HG02759 (cell line): ENCODE measurements at regions not wholly inside any gene's neighbourhood (a gene's known extent, or its start where the extent isn't known, plus 50 kb on each side); places are given as distances from the start of the nearest gene placed in this dataset.

Experiments
- ATAC-seq: cut with Tn5 transposase; IDR thresholded peaks from one replicate; pipeline ENCODE4 v1.9.1; 2021; ENCODE audit warnings: mild to moderate bottlenecking, moderate library complexity; ENCODE audit not compliant: unreplicated experiment

- ATAC-seq, result no peak
These were observed 567.6 kb downstream of the BRD1 start for GRCh38 chr22:49259839-49260615.

- ATAC-seq, result no peak
These were observed 569.3 kb downstream of the BRD1 start for GRCh38 chr22:49258107-49259010.

GRCh38 chr22:49257551-49257961 is 570.1 kb downstream of the BRD1 start:
- ATAC-seq, result no peak

GRCh38 chr22:49255741-49256318 is 571.8 kb downstream of the BRD1 start:
- ATAC-seq, result no peak

DNA sequence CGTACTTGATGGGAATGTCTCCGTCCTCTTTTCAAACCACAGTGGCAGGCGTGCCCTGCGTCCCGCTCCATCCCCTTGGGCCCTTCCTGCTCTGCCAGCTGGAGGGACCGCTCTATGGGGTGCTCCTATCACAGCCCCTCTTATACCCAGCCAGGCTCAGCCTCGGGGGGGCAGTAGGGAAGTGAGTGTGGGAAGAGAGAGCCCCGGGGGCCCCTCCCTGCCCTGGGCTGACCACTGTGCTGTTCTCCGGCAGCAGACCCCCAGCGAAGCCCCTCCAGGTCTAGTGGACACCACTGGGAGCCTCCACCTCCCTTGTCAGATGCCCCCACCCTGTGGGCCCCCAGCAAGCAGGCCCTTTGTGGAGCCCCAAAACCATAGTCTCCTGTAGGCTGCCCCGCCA is 572.5 kb downstream of the BRD1 start:
- no peak for ATAC-seq

DNA sequence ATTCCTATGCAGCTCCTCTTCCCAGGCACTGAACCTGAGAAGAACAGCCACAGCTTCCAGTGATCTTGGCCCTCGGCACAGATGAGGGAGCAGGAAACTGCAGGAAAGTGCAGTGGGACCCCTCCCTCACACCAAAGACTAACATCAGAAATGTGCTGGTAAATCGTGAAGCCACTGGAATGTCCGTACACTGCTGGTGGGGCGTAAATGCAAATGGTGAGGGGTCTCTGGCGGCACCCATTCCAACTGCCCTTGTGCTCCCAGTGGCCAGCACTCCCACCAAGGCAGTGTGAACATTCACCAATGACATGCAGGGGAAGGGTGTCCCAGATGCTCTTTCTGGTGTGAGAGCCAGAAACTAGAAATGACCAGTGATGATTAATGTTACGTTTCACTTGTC is 574.0 kb downstream of the BRD1 start:
- ATAC-seq, result no peak

GRCh38 chr22:49251371-49251770 is 576.3 kb downstream of the BRD1 start:
- ATAC-seq, result no peak

- no peak for ATAC-seq
These were observed 580.3 kb downstream of the BRD1 start for GRCh38 chr22:49247194-49247924.

- ATAC-seq, result no peak
These were observed 582.9 kb downstream of the BRD1 start for GRCh38 chr22:49244466-49245420.

GRCh38 chr22:49243965-49244364 is 583.7 kb downstream of the BRD1 start:
- no peak for ATAC-seq

DNA sequence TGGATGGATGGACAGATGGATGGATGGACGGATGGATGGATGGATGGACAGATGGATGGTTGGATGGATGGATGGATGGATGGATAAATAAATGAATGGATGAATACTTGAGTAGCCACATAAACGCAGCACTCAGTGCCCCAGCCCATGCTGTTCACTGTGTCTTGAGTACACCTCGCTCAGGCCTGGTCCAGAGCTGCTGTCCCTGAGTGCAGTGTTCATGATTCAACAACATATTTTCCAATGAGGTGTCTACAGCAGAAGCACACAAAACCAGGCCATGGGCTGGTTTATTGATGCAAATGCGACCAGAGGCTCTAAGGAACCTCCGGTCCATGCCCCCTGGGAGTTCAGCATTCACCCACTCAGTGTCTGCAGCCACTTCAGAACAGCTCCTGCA is 584.3 kb downstream of the BRD1 start:
- no peak for ATAC-seq

DNA sequence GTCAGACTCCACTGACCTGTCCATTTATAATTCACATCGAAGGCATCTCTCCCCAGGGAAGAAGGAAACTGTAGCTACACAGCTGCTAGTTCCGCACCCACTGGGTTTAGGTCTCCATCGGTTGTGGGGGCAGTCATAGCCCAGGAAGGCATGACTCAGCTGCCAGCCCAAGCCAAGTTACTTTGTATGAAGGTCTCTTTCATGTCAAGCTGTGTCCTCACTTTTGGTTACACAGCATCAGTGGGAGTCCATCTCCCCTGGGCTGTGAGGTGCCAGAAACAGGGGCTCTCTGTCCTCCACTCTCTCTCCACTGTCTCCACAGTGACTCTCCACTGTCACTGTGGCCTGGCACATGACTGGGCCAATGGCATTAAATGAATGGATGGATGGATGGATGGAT is 585.2 kb downstream of the BRD1 start:
- ATAC-seq, result no peak

- ATAC-seq, result no peak
These were observed 586.4 kb downstream of the BRD1 start for GRCh38 chr22:49241174-49241851.

DNA sequence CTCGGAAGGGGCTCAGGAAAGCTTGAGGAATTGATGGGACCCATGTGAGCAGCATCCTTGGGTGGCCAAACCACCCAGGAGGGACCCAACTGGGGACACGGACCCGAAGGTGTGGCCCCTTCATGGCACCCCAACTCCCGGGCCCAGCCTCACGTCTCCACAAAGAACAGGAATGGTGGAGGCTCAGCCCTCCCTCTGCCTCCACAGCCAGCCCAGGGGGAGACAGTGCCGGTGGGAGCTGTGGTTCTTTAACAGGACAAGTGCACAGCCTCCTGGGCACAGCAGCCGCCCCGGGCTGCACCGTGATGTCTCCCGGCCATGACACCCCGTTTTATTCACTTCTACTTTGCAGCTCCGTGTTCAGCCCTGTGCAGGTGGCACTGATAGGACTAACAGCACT is 587.2 kb downstream of the BRD1 start:
- ATAC-seq, result no peak

GRCh38 chr22:49240016-49240380 is 587.7 kb downstream of the BRD1 start:
- ATAC-seq, result no peak

- ATAC-seq, result no peak
These were observed 588.2 kb downstream of the BRD1 start for GRCh38 chr22:49239264-49240015.

- no peak for ATAC-seq
These were observed 589.2 kb downstream of the BRD1 start for GRCh38 chr22:49238181-49239141.

GRCh38 chr22:49237703-49238102 is 590.0 kb downstream of the BRD1 start:
- no peak for ATAC-seq
